ENCODE measurements at regions not wholly inside any gene's neighbourhood (a gene's known extent, or its start where the extent isn't known, plus 50 kb on each side); places are given as distances from the start of the nearest gene placed in this dataset.

GRCh38 chr6:93962566-93962965, 543.2 kb upstream of the EPHA7 start:
- dilution Hi-C loops (cut with MboI; ENCODE audit: extremely low pct_ligation_motif_present, low sequenced_read_pairs) = no loop called here
- no peak overlapping the region for H3K4me2 ChIP-seq (ENCODE audit: control insufficient read depth, extremely low read depth, insufficient read depth, low read depth, low read length)

DNA sequence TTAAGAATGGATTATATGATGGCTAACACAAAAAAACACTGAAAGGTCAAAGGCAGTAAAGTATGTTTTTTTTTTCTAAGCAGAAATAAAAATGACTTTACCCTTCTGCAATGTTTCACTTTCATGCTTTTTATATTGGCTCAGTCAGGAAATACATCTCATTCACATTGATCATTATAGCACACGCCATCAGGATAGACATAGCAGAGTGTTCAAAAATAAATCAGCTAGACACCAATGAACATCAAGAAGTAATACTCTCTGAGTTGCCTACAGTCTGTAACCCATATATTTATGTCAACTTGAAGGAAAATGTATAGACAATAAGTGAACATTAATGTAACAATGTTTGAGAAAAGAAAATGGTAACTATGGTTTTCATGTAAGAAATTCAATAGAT, 535.2 kb upstream of the EPHA7 start:
- no peaks in the 10 kb centered on the region for H3K36me3 ChIP-seq (ENCODE audit: control insufficient read depth in 2 of 2, extremely low read depth in 1 of 2, insufficient read depth in 2 of 2, low read length in 2 of 2)
- no peak overlapping the region for H2AFZ ChIP-seq (ENCODE audit: control insufficient read depth, low read length)
- H3K27ac ChIP-seq (ENCODE audit: control insufficient read depth, insufficient read depth, low read length) = no peak overlapping the region
- FAIRE-seq (no peak), DNase-seq (ENCODE audit: low read depth, low spot score) (no peak)
- H3K79me2 ChIP-seq (ENCODE audit: control insufficient read depth, insufficient read depth, low read length) = no peaks in the 10 kb centered on the region
- H3K9ac ChIP-seq (ENCODE audit: control insufficient read depth, extremely low read depth, insufficient read depth, low read length) = no peak overlapping the region
- H3K27me3 ChIP-seq (ENCODE audit: control insufficient read depth, extremely low read depth, insufficient read depth, low read length) = no peaks in the 10 kb centered on the region
- no peaks in the 10 kb centered on the region for H4K20me1 ChIP-seq (ENCODE audit: control insufficient read depth, extremely low read depth, insufficient read depth, low read length)
- H3K9me3 ChIP-seq (ENCODE audit: control insufficient read depth, low read depth, low read length) = no peaks in the 10 kb centered on the region
- H3K4me1 ChIP-seq (ENCODE audit: control insufficient read depth, extremely low read depth, insufficient read depth, low read length) = no peaks in the 10 kb centered on the region
- TF ChIP-seq, protein P1, sequence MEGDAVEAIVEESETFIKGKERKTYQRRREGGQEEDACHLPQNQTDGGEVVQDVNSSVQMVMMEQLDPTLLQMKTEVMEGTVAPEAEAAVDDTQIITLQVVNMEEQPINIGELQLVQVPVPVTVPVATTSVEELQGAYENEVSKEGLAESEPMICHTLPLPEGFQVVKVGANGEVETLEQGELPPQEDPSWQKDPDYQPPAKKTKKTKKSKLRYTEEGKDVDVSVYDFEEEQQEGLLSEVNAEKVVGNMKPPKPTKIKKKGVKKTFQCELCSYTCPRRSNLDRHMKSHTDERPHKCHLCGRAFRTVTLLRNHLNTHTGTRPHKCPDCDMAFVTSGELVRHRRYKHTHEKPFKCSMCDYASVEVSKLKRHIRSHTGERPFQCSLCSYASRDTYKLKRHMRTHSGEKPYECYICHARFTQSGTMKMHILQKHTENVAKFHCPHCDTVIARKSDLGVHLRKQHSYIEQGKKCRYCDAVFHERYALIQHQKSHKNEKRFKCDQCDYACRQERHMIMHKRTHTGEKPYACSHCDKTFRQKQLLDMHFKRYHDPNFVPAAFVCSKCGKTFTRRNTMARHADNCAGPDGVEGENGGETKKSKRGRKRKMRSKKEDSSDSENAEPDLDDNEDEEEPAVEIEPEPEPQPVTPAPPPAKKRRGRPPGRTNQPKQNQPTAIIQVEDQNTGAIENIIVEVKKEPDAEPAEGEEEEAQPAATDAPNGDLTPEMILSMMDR (optimal IDR thresholded peaks at IDR 0.05 in 1 of 3, IDR thresholded peaks at IDR 0.05 in 1 of 3, conservative IDR thresholded peaks at IDR 0.05 in 1 of 3; ENCODE audit: extremely low read depth in 1 of 3, insufficient read depth in 2 of 3, low read length in 3 of 3) = no peak
- no peak for TF ChIP-seq EZH2 (IDR thresholded peaks at IDR 0.05; ENCODE audit: low read length)
- H3K4me3 ChIP-seq (ENCODE audit: control insufficient read depth in 2 of 3, extremely low read depth in 1 of 3, insufficient read depth in 2 of 3, low read depth in 1 of 3, low read length in 3 of 3) = no peak overlapping the region
- dilution Hi-C loops (cut with MboI; ENCODE audit: extremely low pct_ligation_motif_present, low sequenced_read_pairs) = no loop called here
- H3K4me2 ChIP-seq (ENCODE audit: control insufficient read depth, extremely low read depth, insufficient read depth, low read depth, low read length) = no peak overlapping the region
- H3K9me1 ChIP-seq (ENCODE audit: control insufficient read depth, extremely low read depth, insufficient read depth, low read length) = no peaks in the 10 kb centered on the region

More at GRCh38 chr6:93962566-93962965, 543.2 kb upstream of the EPHA7 start:
- H2AFZ ChIP-seq (ENCODE audit: control insufficient read depth, low read length) = no peak overlapping the region
- DNase-seq (ENCODE audit: low read depth, low spot score) (no peak), FAIRE-seq (no peak)
- no peaks in the 10 kb centered on the region for H3K9me3 ChIP-seq (ENCODE audit: control insufficient read depth, low read depth, low read length)
- H3K4me1 ChIP-seq (ENCODE audit: control insufficient read depth, extremely low read depth, insufficient read depth, low read length) = no peaks in the 10 kb centered on the region
- no peaks in the 10 kb centered on the region for H4K20me1 ChIP-seq (ENCODE audit: control insufficient read depth, extremely low read depth, insufficient read depth, low read length)
- TF ChIP-seq EZH2 (IDR thresholded peaks at IDR 0.05; ENCODE audit: low read length) = no peak
- TF ChIP-seq, protein P1 (optimal IDR thresholded peaks at IDR 0.05 in 1 of 3, IDR thresholded peaks at IDR 0.05 in 1 of 3, conservative IDR thresholded peaks at IDR 0.05 in 1 of 3; ENCODE audit: extremely low read depth in 1 of 3, insufficient read depth in 2 of 3, low read length in 3 of 3) = no peak
- no peaks in the 10 kb centered on the region for H3K27me3 ChIP-seq (ENCODE audit: control insufficient read depth, extremely low read depth, insufficient read depth, low read length)
- no peak overlapping the region for H3K4me3 ChIP-seq (ENCODE audit: control insufficient read depth in 2 of 3, extremely low read depth in 1 of 3, insufficient read depth in 2 of 3, low read depth in 1 of 3, low read length in 3 of 3)
- no peak overlapping the region for H3K27ac ChIP-seq (ENCODE audit: control insufficient read depth, insufficient read depth, low read length)
- no peaks in the 10 kb centered on the region for H3K36me3 ChIP-seq (ENCODE audit: control insufficient read depth in 2 of 2, extremely low read depth in 1 of 2, insufficient read depth in 2 of 2, low read length in 2 of 2)
- H3K79me2 ChIP-seq (ENCODE audit: control insufficient read depth, insufficient read depth, low read length) = no peaks in the 10 kb centered on the region
- no peaks in the 10 kb centered on the region for H3K9me1 ChIP-seq (ENCODE audit: control insufficient read depth, extremely low read depth, insufficient read depth, low read length)
- H3K9ac ChIP-seq (ENCODE audit: control insufficient read depth, extremely low read depth, insufficient read depth, low read length) = no peak overlapping the region
